SK-N-MC (cell line): ENCODE measurements at regions not wholly inside any gene's neighbourhood (a gene's known extent, or its start where the extent isn't known, plus 50 kb on each side); places are given as distances from the start of the nearest gene placed in this dataset.

Experiments
- EZH2 ChIP-seq: fragments of 200-600 bp; sonication (generic); IDR thresholded peaks from one replicate; pipeline ENCODE4 v1.6.1; 2017; ENCODE audit warnings: antibody characterized with exemption
- FOXP2 ChIP-seq: optimal IDR thresholded peaks from 2 replicates; pipeline ENCODE3; 2011; ENCODE audit warnings: mild to moderate bottlenecking, moderate library complexity; ENCODE audit not compliant: insufficient read depth; ENCODE audit errors: extremely low read length, control extremely low read depth
- POLR2AphosphoS5 ChIP-seq: IDR thresholded peaks from 2 replicates; pipeline ENCODE4 v1.6.1; 2012; ENCODE audit warnings: mild to moderate bottlenecking, low read depth, low read length, borderline replicate concordance

- TF ChIP-seq POLR2AphosphoS5 (no peak), EZH2 (no peak), FOXP2 (no peak)
These were observed 264.1 kb downstream of the TTC8 start for GRCh38 chr14:89088530-89088929.
